ENCODE measurements at regions not wholly inside any gene's neighbourhood (a gene's known extent, or its start where the extent isn't known, plus 50 kb on each side); places are given as distances from the start of the nearest gene placed in this dataset.

- ChIA-PET POLR2A (no interaction called here), CTCF (no interaction called here)
- H3K27me3 ChIP-seq (replicated peaks; ENCODE audit: control insufficient read depth, insufficient read depth, low read length), result no peaks in the 10 kb centered on the region
- intact Hi-C loops (cut with micrococcal nuclease; ENCODE audit: unreplicated experiment), result no loop called here
- H3K27me3 Mint-ChIP-seq (ENCODE audit: insufficient read depth, unreplicated experiment), result peaks cover 7% of the 10 kb centered on the region
- peaks cover 7% of the 10 kb centered on the region for H3K9me3 Mint-ChIP-seq (ENCODE audit: unreplicated experiment)
- no peak overlapping the region for H3K27ac Mint-ChIP-seq (ENCODE audit: unreplicated experiment)
- no peaks in the 10 kb centered on the region; the same call in 1 of the 2 replicates for H3K9me3 ChIP-seq
- no TSS peak for BruUV-seq (replicated peaks)
- TF ChIP-seq, protein P1, sequence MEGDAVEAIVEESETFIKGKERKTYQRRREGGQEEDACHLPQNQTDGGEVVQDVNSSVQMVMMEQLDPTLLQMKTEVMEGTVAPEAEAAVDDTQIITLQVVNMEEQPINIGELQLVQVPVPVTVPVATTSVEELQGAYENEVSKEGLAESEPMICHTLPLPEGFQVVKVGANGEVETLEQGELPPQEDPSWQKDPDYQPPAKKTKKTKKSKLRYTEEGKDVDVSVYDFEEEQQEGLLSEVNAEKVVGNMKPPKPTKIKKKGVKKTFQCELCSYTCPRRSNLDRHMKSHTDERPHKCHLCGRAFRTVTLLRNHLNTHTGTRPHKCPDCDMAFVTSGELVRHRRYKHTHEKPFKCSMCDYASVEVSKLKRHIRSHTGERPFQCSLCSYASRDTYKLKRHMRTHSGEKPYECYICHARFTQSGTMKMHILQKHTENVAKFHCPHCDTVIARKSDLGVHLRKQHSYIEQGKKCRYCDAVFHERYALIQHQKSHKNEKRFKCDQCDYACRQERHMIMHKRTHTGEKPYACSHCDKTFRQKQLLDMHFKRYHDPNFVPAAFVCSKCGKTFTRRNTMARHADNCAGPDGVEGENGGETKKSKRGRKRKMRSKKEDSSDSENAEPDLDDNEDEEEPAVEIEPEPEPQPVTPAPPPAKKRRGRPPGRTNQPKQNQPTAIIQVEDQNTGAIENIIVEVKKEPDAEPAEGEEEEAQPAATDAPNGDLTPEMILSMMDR (IDR thresholded peaks at IDR 0.05; ENCODE audit: insufficient read depth in 1 of 2, low read depth in 1 of 2, low read length in 1 of 2, severe bottlenecking in 1 of 2, unreplicated experiment in 1 of 2), result no peak
- H3K4me3 ChIP-seq (ENCODE audit: low read depth, low read length), result no peak overlapping the region
- no peaks in the 10 kb centered on the region for H3K4me1 ChIP-seq
- no peak for DNase-seq
- H3K4me3 Mint-ChIP-seq (ENCODE audit: unreplicated experiment), result no peak overlapping the region
- H3K36me3 ChIP-seq (ENCODE audit: control insufficient read depth, insufficient read depth, low read length), result no peaks in the 10 kb centered on the region
- no peaks in the 10 kb centered on the region for H3K4me1 Mint-ChIP-seq (ENCODE audit: low read depth, unreplicated experiment)
- H3K36me3 Mint-ChIP-seq (ENCODE audit: insufficient read depth, unreplicated experiment), result no peaks in the 10 kb centered on the region
Observed at GRCh38 chr2:224187220-224187619, 148.1 kb upstream of the SERPINE2 start.

DNA sequence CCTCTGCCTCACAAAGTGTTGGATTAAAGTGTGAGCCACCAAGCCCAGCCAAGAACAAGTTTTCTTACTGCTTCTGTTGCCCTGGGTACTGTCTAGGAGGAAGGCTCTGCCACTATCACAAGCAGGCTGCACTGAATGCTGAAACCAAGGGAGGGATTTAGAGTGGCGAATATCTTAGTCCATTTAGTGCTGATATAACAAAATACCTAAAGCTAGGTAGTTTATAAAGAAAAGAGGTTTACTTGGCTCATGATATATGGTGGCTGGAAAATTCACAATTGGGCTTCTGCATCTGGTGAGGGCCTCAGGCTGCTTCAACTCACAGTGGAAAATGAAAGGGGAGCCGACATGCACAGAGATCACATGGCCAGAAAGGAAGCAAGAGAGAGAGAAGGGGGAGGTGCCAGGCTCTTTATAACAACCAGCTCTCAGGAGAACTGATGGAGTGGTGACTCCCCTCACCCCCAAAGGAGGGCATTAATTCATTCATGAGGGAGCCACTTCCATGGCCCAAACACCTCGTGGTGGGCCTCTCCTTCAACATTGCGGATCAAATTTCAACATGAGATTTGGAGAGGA, 146.0 kb upstream of the SERPINE2 start:
- CTCF ChIA-PET, result no interaction called here
- H3K9me3 ChIP-seq, result no peaks in the 10 kb centered on the region; the same call in 1 of the 2 replicates

GRCh38 chr2:224183086-224183485, 144.0 kb upstream of the SERPINE2 start:
- intact Hi-C loops (cut with micrococcal nuclease; ENCODE audit: unreplicated experiment), result no loop called here
- no peaks in the 10 kb centered on the region for H3K9me3 Mint-ChIP-seq (ENCODE audit: unreplicated experiment)

More for the DNA sequence above, 146.0 kb upstream of the SERPINE2 start:
- DNase-seq, result no peak
- peaks cover 7% of the 10 kb centered on the region for H3K9me3 Mint-ChIP-seq (ENCODE audit: unreplicated experiment)
- no peaks in the 10 kb centered on the region for H3K4me1 Mint-ChIP-seq (ENCODE audit: low read depth, unreplicated experiment)
- H3K4me3 Mint-ChIP-seq (ENCODE audit: unreplicated experiment), result no peak overlapping the region
- H3K4me3 ChIP-seq (ENCODE audit: low read depth, low read length), result no peak overlapping the region
- POLR2A ChIA-PET, result no interaction called here
- TF ChIP-seq, protein P1 (IDR thresholded peaks at IDR 0.05; ENCODE audit: insufficient read depth in 1 of 2, low read depth in 1 of 2, low read length in 1 of 2, severe bottlenecking in 1 of 2, unreplicated experiment in 1 of 2), result no peak
- H3K36me3 ChIP-seq (ENCODE audit: control insufficient read depth, insufficient read depth, low read length), result no peaks in the 10 kb centered on the region
- H3K27me3 ChIP-seq (replicated peaks; ENCODE audit: control insufficient read depth, insufficient read depth, low read length), result no peaks in the 10 kb centered on the region
- H3K36me3 Mint-ChIP-seq (ENCODE audit: insufficient read depth, unreplicated experiment), result no peaks in the 10 kb centered on the region
- peaks cover 9% of the 10 kb centered on the region for H3K27me3 Mint-ChIP-seq (ENCODE audit: insufficient read depth, unreplicated experiment)
- no peaks in the 10 kb centered on the region for H3K4me1 ChIP-seq
- no TSS peak for BruUV-seq (replicated peaks)
- no peak overlapping the region for H3K27ac Mint-ChIP-seq (ENCODE audit: unreplicated experiment)
- intact Hi-C loops (cut with micrococcal nuclease; ENCODE audit: unreplicated experiment), result no loop called here

More at GRCh38 chr2:224183086-224183485, 144.0 kb upstream of the SERPINE2 start:
- H3K4me1 Mint-ChIP-seq (ENCODE audit: low read depth, unreplicated experiment), result no peaks in the 10 kb centered on the region
- H3K36me3 Mint-ChIP-seq (ENCODE audit: insufficient read depth, unreplicated experiment), result no peaks in the 10 kb centered on the region
- ChIA-PET POLR2A (no interaction called here), CTCF (no interaction called here)
- no peaks in the 10 kb centered on the region; the same call in 1 of the 2 replicates for H3K9me3 ChIP-seq
- DNase-seq, result no peak
- no peaks in the 10 kb centered on the region for H3K27me3 ChIP-seq (replicated peaks; ENCODE audit: control insufficient read depth, insufficient read depth, low read length)
- H3K27ac Mint-ChIP-seq (ENCODE audit: unreplicated experiment), result no peak overlapping the region
- H3K4me3 Mint-ChIP-seq (ENCODE audit: unreplicated experiment), result no peak overlapping the region
- no TSS peak for BruUV-seq (replicated peaks)
- TF ChIP-seq, protein P1 (IDR thresholded peaks at IDR 0.05; ENCODE audit: insufficient read depth in 1 of 2, low read depth in 1 of 2, low read length in 1 of 2, severe bottlenecking in 1 of 2, unreplicated experiment in 1 of 2), result no peak
- H3K27me3 Mint-ChIP-seq (ENCODE audit: insufficient read depth, unreplicated experiment), result peaks cover 6% of the 10 kb centered on the region
- no peaks in the 10 kb centered on the region for H3K4me1 ChIP-seq
- no peak overlapping the region for H3K4me3 ChIP-seq (ENCODE audit: low read depth, low read length)
- no peaks in the 10 kb centered on the region for H3K36me3 ChIP-seq (ENCODE audit: control insufficient read depth, insufficient read depth, low read length)

Measured in Caco-2 (cell line).